H1 (cell line): ENCODE measurements at regions not wholly inside any gene's neighbourhood (a gene's known extent, or its start where the extent isn't known, plus 50 kb on each side); places are given as distances from the start of the nearest gene placed in this dataset.

Experiments
- CTCF ChIA-PET: fragments of 300-600 bp; sonication (Branson Sonifier 250); formaldehyde crosslinking; loops from one replicate; lab custom pipeline; 2021; ENCODE audit not compliant: partially characterized antibody; lab: Charles Lee
- POLR2A ChIA-PET: fragments of 300-600 bp; sonication (Branson Sonifier 250); formaldehyde crosslinking; loops from one replicate; lab custom pipeline; 2021; ENCODE audit warnings: inconsistent platforms; ENCODE audit not compliant: partially characterized antibody; lab: Charles Lee
- DNase-seq, 2 experiments: peaks; one replicate each; pipeline versions ENCODE4 v3.0.0 to v3.0.0-alpha.2; 2010 to 2022; ENCODE audit warnings: low spot score in 2 of 2, low read depth in 1 of 2, mixed read lengths in 1 of 2
- FAIRE-seq: peaks from 2 replicates; lab custom pipeline; 2011; peaks lifted over from hg19 to GRCh38; lab: Jason Lieb, UNC
- H2AFZ ChIP-seq: 2 replicates; pipeline ENCODE4 v1.8.1; 2012; ENCODE audit warnings: low read length, inconsistent platforms
- H2AK5ac ChIP-seq: 2 replicates; pipeline ENCODE4 v1.6.1; 2013; ENCODE audit warnings: low read depth, low read length
- H2BK120ac ChIP-seq: replicated peaks from 2 replicates; pipeline ENCODE3; 2013; ENCODE audit warnings: low read depth, low read length, inconsistent platforms
- H2BK12ac ChIP-seq: 2 replicates; pipeline ENCODE4 v1.6.1; 2013; ENCODE audit warnings: low read depth, low read length
- H2BK15ac ChIP-seq: 2 replicates; pipeline ENCODE4 v1.6.1; 2013; ENCODE audit warnings: low read length
- H2BK20ac ChIP-seq: 2 replicates; pipeline ENCODE4 v1.6.1; 2013; ENCODE audit warnings: low read length
- H2BK5ac ChIP-seq: 2 replicates; pipeline ENCODE4 v1.6.1; 2013; ENCODE audit warnings: low read depth, low read length
- H3K14ac ChIP-seq: 2 replicates; pipeline ENCODE4 v1.6.1; 2013; ENCODE audit warnings: inconsistent platforms; ENCODE audit not compliant: insufficient read length
- H3K18ac ChIP-seq: 2 replicates; pipeline ENCODE4 v1.6.1; 2013; ENCODE audit warnings: low read length; ENCODE audit errors: extremely low read depth
- H3K23ac ChIP-seq: 2 replicates; pipeline ENCODE4 v1.6.1; 2013; ENCODE audit warnings: inconsistent platforms; ENCODE audit not compliant: insufficient read length
- H3K23me2 ChIP-seq: 2 replicates; pipeline ENCODE4 v1.6.1; 2013; ENCODE audit warnings: low read depth, low read length
- H3K27ac ChIP-seq: 2 replicates; pipeline ENCODE4 v1.6.1; 2011; ENCODE audit warnings: low read depth, low read length, inconsistent platforms
- H3K27me3 ChIP-seq, 4 experiments: replicated peaks in 1 of 4; 1 replicate in 1 of 4; 2 replicates in 3 of 4; pipeline versions ENCODE4 v1.6.1 to v1.8.1; 2011 to 2013; ENCODE audit warnings: low read length in 3 of 4, mild to moderate bottlenecking in 3 of 4, inconsistent platforms in 2 of 4, mixed read lengths in 2 of 4, moderate library complexity in 1 of 4; ENCODE audit not compliant: control insufficient read depth in 3 of 4, insufficient read depth in 3 of 4; ENCODE audit errors: extremely low read depth in 1 of 4
- H3K36me3 ChIP-seq, 4 experiments: 2 replicates each; pipeline versions ENCODE4 v1.6.1 to v1.8.1; 2011 to 2013; ENCODE audit warnings: mild to moderate bottlenecking in 4 of 4, low read length in 3 of 4, moderate library complexity in 2 of 4, control low read depth in 1 of 4, inconsistent platforms in 1 of 4; ENCODE audit not compliant: insufficient read depth in 4 of 4, control insufficient read depth in 2 of 4
- H3K4ac ChIP-seq: replicated peaks from 2 replicates; pipeline ENCODE3; 2013; ENCODE audit warnings: low read length, low read depth, mixed read lengths, inconsistent platforms; ENCODE audit not compliant: insufficient read length
- H3K4me1 ChIP-seq, 4 experiments: replicated peaks in 1 of 4; 1 replicate in 1 of 4; 2 replicates in 3 of 4; pipeline versions ENCODE4 v1.6.1 to v1.8.1; 2011 to 2013; ENCODE audit warnings: low read length in 3 of 4, inconsistent platforms in 2 of 4, mixed read lengths in 1 of 4; ENCODE audit not compliant: insufficient read depth in 4 of 4, control insufficient read depth in 3 of 4
- H3K4me2 ChIP-seq, 2 experiments: 2 replicates each; pipeline versions ENCODE4 v1.6.1 to v1.8.1; 2011 to 2013; ENCODE audit warnings: low read depth in 2 of 2, low read length in 2 of 2, control low read depth in 1 of 2, inconsistent platforms in 1 of 2, mild to moderate bottlenecking in 1 of 2; ENCODE audit not compliant: insufficient read depth in 1 of 2
- H3K4me3 ChIP-seq, 4 experiments: fragments of 200-600, 300-600 bp in 1 of 4; sonication (generic), shearing (Covaris generic), sonication (Bioruptor Twin) in 1 of 4; 2 replicates each; pipeline versions ENCODE4 v1.5.1 to v1.8.1; 2011 to 2016; ENCODE audit warnings: low read length in 4 of 4, low read depth in 3 of 4, control low read depth in 2 of 4, inconsistent platforms in 2 of 4, mild to moderate bottlenecking in 2 of 4, mixed read lengths in 1 of 4, moderate library complexity in 1 of 4; ENCODE audit not compliant: insufficient read depth in 2 of 4; ENCODE audit errors: extremely low read depth in 1 of 4
- H3K56ac ChIP-seq: replicated peaks from 2 replicates; pipeline ENCODE3; 2013; ENCODE audit warnings: low read depth, mild to moderate bottlenecking, mixed read lengths, low read length, inconsistent platforms; ENCODE audit not compliant: insufficient read length
- H3K79me1 ChIP-seq: 2 replicates; pipeline ENCODE4 v1.6.1; 2013; ENCODE audit warnings: low read depth, low read length, control low read depth
- H3K79me2 ChIP-seq, 2 experiments: 2 replicates each; pipeline versions ENCODE4 v1.6.1 to v1.8.1; 2012 to 2013; ENCODE audit warnings: low read length in 2 of 2, mild to moderate bottlenecking in 2 of 2, inconsistent platforms in 1 of 2; ENCODE audit not compliant: insufficient read depth in 2 of 2, control insufficient read depth in 1 of 2
- H3K9ac ChIP-seq, 4 experiments: replicated peaks in 1 of 4; 1 replicate in 1 of 4; 2 replicates in 3 of 4; pipeline versions ENCODE4 v1.6.1 to v1.8.1; 2011 to 2013; ENCODE audit warnings: low read depth in 3 of 4, low read length in 3 of 4, control low read depth in 2 of 4, mild to moderate bottlenecking in 2 of 4, moderate library complexity in 2 of 4, inconsistent platforms in 1 of 4; ENCODE audit errors: extremely low read depth in 1 of 4
- H3K9me3 ChIP-seq, 2 experiments: 2 replicates each; pipeline versions ENCODE4 v1.6.1 to v1.8.1; 2012 to 2013; ENCODE audit warnings: mild to moderate bottlenecking in 2 of 2, moderate library complexity in 2 of 2, control low read depth in 1 of 2, inconsistent platforms in 1 of 2, low read depth in 1 of 2, low read length in 1 of 2, mixed read lengths in 1 of 2; ENCODE audit not compliant: insufficient read depth in 2 of 2
- H4K20me1 ChIP-seq, 2 experiments: replicated peaks in 1 of 2; 2 replicates each; pipeline versions ENCODE3 to v1.8.1; 2011 to 2013; ENCODE audit warnings: inconsistent platforms in 2 of 2, low read length in 2 of 2, mild to moderate bottlenecking in 1 of 2; ENCODE audit not compliant: insufficient read depth in 2 of 2, control insufficient read depth in 1 of 2
- H4K5ac ChIP-seq: 2 replicates; pipeline ENCODE4 v1.6.1; 2013; ENCODE audit warnings: low read length, low read depth, mixed read lengths, inconsistent platforms; ENCODE audit not compliant: insufficient read length
- H4K8ac ChIP-seq: 2 replicates; pipeline ENCODE4 v1.8.0; 2013; ENCODE audit warnings: mild to moderate bottlenecking, moderate library complexity, low read length, inconsistent platforms; ENCODE audit not compliant: insufficient read depth; ENCODE audit errors: extremely low read depth
- H4K91ac ChIP-seq: replicated peaks from 2 replicates; pipeline ENCODE3; 2013; ENCODE audit warnings: low read length, mixed read lengths, inconsistent platforms; ENCODE audit not compliant: insufficient read length
- CBX5 ChIP-seq: fragments of 300-800, 300-1000 bp; sonication (generic); IDR thresholded peaks from 2 replicates; pipeline ENCODE4 v1.7.1; 2016; ENCODE audit warnings: antibody characterized with exemption, low read length, low read depth
- CBX8 ChIP-seq: fragments of 300-800, 300-1000 bp; sonication (generic); IDR thresholded peaks from 2 replicates; pipeline ENCODE4 v1.7.1; 2016; ENCODE audit warnings: low read depth, low read length, borderline replicate concordance
- CEBPB ChIP-seq: IDR thresholded peaks from 2 replicates; pipeline ENCODE4 v1.6.1; 2012; ENCODE audit warnings: low read depth, low read length
- CHD2 ChIP-seq: IDR thresholded peaks from 2 replicates; pipeline ENCODE4 v1.6.1; 2012; ENCODE audit warnings: low read length, improper control_type of control experiment
- JUN ChIP-seq: IDR thresholded peaks from 2 replicates; pipeline ENCODE4 v1.6.1; 2011; ENCODE audit warnings: low read depth, mild to moderate bottlenecking, improper control_type of control experiment, low read length
- JUND ChIP-seq: IDR thresholded peaks from 2 replicates; pipeline ENCODE4 v1.6.1; 2011; ENCODE audit warnings: mild to moderate bottlenecking, improper control_type of control experiment, low read length
- MAX ChIP-seq: IDR thresholded peaks from 2 replicates; pipeline ENCODE4 v1.6.1; 2012; ENCODE audit warnings: inconsistent platforms
- NANOG ChIP-seq: IDR thresholded peaks from 2 replicates; pipeline ENCODE4 v1.6.1; 2011; ENCODE audit warnings: low read length, low read depth, mild to moderate bottlenecking, inconsistent platforms; ENCODE audit not compliant: insufficient read depth, poor library complexity, severe bottlenecking
- RXRA ChIP-seq: IDR thresholded peaks from 2 replicates; pipeline ENCODE4 v1.6.1; 2011; ENCODE audit warnings: low read depth, mild to moderate bottlenecking, low read length, moderate library complexity; ENCODE audit not compliant: insufficient read depth
- SAP30 ChIP-seq: fragments of 300-600 bp; sonication (generic); IDR thresholded peaks from 2 replicates; pipeline ENCODE4 v1.7.1; 2012; ENCODE audit warnings: low read length, moderate library complexity, mild to moderate bottlenecking, inconsistent platforms; ENCODE audit not compliant: insufficient read depth, insufficient replicate concordance
- SIX5 ChIP-seq: IDR thresholded peaks from 2 replicates; pipeline ENCODE4 v1.6.1; 2011; ENCODE audit warnings: mild to moderate bottlenecking, low read depth, low read length
- SP2 ChIP-seq: IDR thresholded peaks from 2 replicates; pipeline ENCODE4 v1.6.1; 2012; ENCODE audit warnings: mild to moderate bottlenecking, low read length, inconsistent platforms
- TAF1 ChIP-seq: IDR thresholded peaks from 2 replicates; pipeline ENCODE4 v1.6.1; 2011; ENCODE audit warnings: mild to moderate bottlenecking, low read depth, low read length
- WGBS, 2 experiments: shearing (Covaris generic) in 1 of 2; methylation state at CpG; one replicate each; pipeline versions ENCODE4 v1.1.6 to v1.1.7; 2013 to 2015; ENCODE audit warnings: low lambda C conversion rate in 2 of 2, mixed read lengths in 2 of 2, inconsistent platforms in 1 of 2, low coverage in 1 of 2, missing lambda C conversion rate in 1 of 2; ENCODE audit not compliant: insufficient replicate concordance in 2 of 2, insufficient coverage in 1 of 2, insufficient read length in 1 of 2; ENCODE audit errors: extremely low coverage in 1 of 2, missing lambda C conversion rate in 1 of 2; 5-methylcytosine and 5-hydroxymethylcytosine counted together

- Histone ChIP-seq H3K23ac (no peak overlapping the region), H3K79me2 (no peaks in the 10 kb centered on the region), H3K27me3 (no peaks in the 10 kb centered on the region), H2BK12ac (no peak overlapping the region), H4K91ac (no peak overlapping the region), H2BK15ac (no peak overlapping the region), H4K8ac (no peak overlapping the region), H3K18ac (no peak overlapping the region), H2BK5ac (no peak overlapping the region), H3K4ac (no peak overlapping the region), H4K5ac (no peak overlapping the region), H2BK120ac (no peak overlapping the region), H3K4me1 (peaks cover 0 to 13% (median 1%) of the 10 kb centered on the region in 4 experiments; a peak in 3 of 7 replicates), H3K36me3 (no peaks in the 10 kb centered on the region), H3K9me3 (no peaks in the 10 kb centered on the region), H3K14ac (no peak overlapping the region), H3K27ac (no peak overlapping the region), H3K56ac (no peak overlapping the region), H3K9ac (no peak overlapping the region), H2AK5ac (no peak overlapping the region), H2AFZ (0 out of 2 replicates have a peak overlapping the region, but pooled peaks have one; percentile 20), H4K20me1 (no peaks in the 10 kb centered on the region), H3K79me1 (no peaks in the 10 kb centered on the region), H3K4me3 (no peak overlapping the region), H3K4me2 (no peak overlapping the region), H2BK20ac (no peak overlapping the region), H3K23me2 (no peaks in the 10 kb centered on the region)
- FAIRE-seq: no peak
- CTCF ChIA-PET: interaction anchor here (0.8 to 3.3 kb wide), 4 partner anchors 15 to 140 kb away, joined by 3 to 18 read pairs (median 4); no protein-coding TSS in a partner anchor
- 86% methylated on average over 7 of the region's 7 CpGs; no CpG with 5 or more reads in 1 of the 2 experiments for WGBS, 2 experiments
- POLR2A ChIA-PET: no interaction called here
- no peak for DNase-seq
- TF ChIP-seq CHD2 (no peak), RXRA (no peak), MAX (no peak), JUN (no peak), CBX8 (no peak), TAF1 (no peak), CEBPB (no peak), NANOG (no peak), JUND (no peak), SAP30 (no peak), SP2 (no peak), CBX5 (no peak), SIX5 (no peak)
These were observed 61.4 kb upstream of the ACSL3 start for GRCh38 chr2:222799262-222799918.
